ENCODE measurements at regions not wholly inside any gene's neighbourhood (a gene's known extent, or its start where the extent isn't known, plus 50 kb on each side); places are given as distances from the start of the nearest gene placed in this dataset.

DNA sequence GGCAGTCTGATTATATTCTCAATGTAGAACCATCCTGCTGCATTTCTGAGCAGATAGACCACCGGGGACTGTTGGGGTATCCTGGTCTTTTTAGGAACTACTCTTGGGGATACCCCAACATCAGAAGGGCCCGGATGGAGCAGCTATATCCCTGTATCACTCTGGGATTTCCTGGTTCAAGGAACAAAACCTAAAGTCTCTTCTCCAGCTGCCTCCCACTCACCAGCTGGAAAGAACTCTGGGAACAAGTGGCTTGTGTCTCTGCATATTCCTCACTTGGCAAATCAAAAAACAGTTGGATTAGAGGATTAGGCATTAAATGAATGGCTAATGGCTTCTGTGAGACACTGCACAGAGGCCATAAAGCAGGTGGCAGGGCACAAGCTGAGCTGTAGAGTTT lies 62.3 kb upstream of the HS3ST2 start:
- no peak for DNase-seq (ENCODE audit: low read depth in 6 of 9, low spot score in 9 of 9)
- WGBS: 93% methylated on average over 2 of the region's 2 CpGs
- H3K9me3 ChIP-seq (ENCODE audit: control insufficient read depth in 2 of 2, insufficient read depth in 1 of 2, low read length in 1 of 2): no peaks in the 10 kb centered on the region

DNA sequence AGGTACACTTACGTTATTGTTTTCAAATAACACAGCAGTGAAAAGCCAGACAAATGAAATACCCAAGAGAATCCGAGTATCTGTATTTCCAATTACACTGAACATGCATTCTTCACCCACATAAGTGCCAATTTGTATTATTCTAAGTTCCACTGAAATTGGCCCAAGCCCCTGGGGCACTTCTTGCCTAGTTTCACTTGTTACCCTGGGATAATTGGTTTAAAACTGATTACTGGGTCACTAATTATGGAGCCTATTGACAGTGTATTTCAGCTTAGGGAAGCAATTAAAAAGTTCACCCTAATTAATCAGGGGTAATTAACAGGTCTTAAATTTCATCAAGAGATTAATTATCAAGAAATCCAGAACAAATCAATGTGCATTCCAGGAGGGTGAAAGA lies 60.5 kb upstream of the HS3ST2 start:
- H3K27ac ChIP-seq (ENCODE audit: low read depth in 1 of 2, low read length in 1 of 2): no peak overlapping the region

More for the DNA sequence above, 62.3 kb upstream of the HS3ST2 start:
- Histone ChIP-seq H3K27me3 (ENCODE audit: control insufficient read depth in 2 of 2, insufficient read depth in 1 of 2, low read length in 1 of 2) (no peaks in the 10 kb centered on the region), H3K27ac (ENCODE audit: low read depth in 1 of 2, low read length in 1 of 2) (no peak overlapping the region), H3K4me3 (ENCODE audit: low read length in 2 of 2) (no peak overlapping the region), H3K36me3 (ENCODE audit: control insufficient read depth in 2 of 2, insufficient read depth in 2 of 2, low read length in 1 of 2) (no peaks in the 10 kb centered on the region), H3K4me1 (ENCODE audit: control insufficient read depth in 2 of 2, insufficient read depth in 2 of 2, low read length in 2 of 2) (no peaks in the 10 kb centered on the region)

DNA sequence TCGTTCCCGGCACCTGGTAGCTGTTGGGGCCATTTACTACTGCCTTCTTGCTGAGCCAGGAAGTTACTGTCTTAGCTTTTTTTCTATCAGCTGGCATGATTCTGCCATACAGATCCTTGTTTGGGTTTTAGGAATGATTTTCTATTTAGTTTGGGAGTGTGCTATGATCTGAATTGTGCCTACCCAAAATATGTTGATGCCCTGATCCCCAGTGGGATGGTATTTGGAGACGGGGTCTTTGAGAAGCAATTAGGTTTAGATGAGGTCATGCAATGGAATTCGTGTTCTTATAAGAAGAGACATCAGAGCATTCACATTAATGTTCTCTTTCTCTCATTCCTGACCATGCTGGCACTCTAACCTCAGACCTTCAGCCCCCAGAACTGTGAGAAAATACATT lies 59.4 kb upstream of the HS3ST2 start:
- no peaks in the 10 kb centered on the region for H3K4me1 ChIP-seq (ENCODE audit: control insufficient read depth in 2 of 2, insufficient read depth in 2 of 2, low read length in 2 of 2)
- H3K27ac ChIP-seq (ENCODE audit: low read depth in 1 of 2, low read length in 1 of 2): no peak overlapping the region

More for the DNA sequence above, 60.5 kb upstream of the HS3ST2 start:
- Histone ChIP-seq H3K27me3 (ENCODE audit: control insufficient read depth in 2 of 2, insufficient read depth in 1 of 2, low read length in 1 of 2) (no peaks in the 10 kb centered on the region), H3K4me3 (ENCODE audit: low read length in 2 of 2) (no peak overlapping the region), H3K36me3 (ENCODE audit: control insufficient read depth in 2 of 2, insufficient read depth in 2 of 2, low read length in 1 of 2) (no peaks in the 10 kb centered on the region), H3K4me1 (ENCODE audit: control insufficient read depth in 2 of 2, insufficient read depth in 2 of 2, low read length in 2 of 2) (no peaks in the 10 kb centered on the region), H3K9me3 (ENCODE audit: control insufficient read depth in 2 of 2, insufficient read depth in 1 of 2, low read length in 1 of 2) (no peaks in the 10 kb centered on the region)
- WGBS: 74% methylated on average over 2 of the region's 2 CpGs
- DNase-seq (ENCODE audit: low read depth in 6 of 9, low spot score in 9 of 9): no peak

DNA sequence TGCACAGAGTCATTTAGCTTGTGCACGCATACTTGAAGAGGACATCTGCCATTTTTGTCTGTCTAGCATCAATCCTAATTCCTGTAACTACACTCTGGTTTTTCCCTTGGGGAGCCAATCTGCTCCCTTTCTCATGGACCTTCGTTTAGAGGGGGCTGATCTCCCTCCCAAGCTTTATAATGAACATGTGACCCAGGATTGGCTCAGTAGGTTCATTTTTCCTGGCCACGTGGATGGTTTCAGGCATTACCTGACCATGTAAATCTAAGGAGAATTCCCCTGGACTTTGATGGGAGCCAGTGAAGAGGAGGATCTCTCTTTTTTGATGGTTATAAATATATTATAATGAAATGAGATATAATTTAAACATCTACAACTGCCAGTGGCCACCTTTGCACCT lies 56.8 kb upstream of the HS3ST2 start:
- no peaks in the 10 kb centered on the region for H3K27me3 ChIP-seq (ENCODE audit: control insufficient read depth in 2 of 2, insufficient read depth in 1 of 2, low read length in 1 of 2)
- H3K27ac ChIP-seq (ENCODE audit: low read depth in 1 of 2, low read length in 1 of 2): no peak overlapping the region
- no peaks in the 10 kb centered on the region for H3K36me3 ChIP-seq (ENCODE audit: control insufficient read depth in 2 of 2, insufficient read depth in 2 of 2, low read length in 1 of 2)
- no peaks in the 10 kb centered on the region for H3K4me1 ChIP-seq (ENCODE audit: control insufficient read depth in 2 of 2, insufficient read depth in 2 of 2, low read length in 2 of 2)
- 73% methylated on average over 3 of the region's 3 CpGs for WGBS
- H3K4me3 ChIP-seq (ENCODE audit: low read length in 2 of 2): no peak overlapping the region
- H3K9me3 ChIP-seq (ENCODE audit: control insufficient read depth in 2 of 2, insufficient read depth in 1 of 2, low read length in 1 of 2): no peaks in the 10 kb centered on the region
- no peak for DNase-seq (ENCODE audit: low read depth in 6 of 9, low spot score in 9 of 9)

More for the DNA sequence above, 59.4 kb upstream of the HS3ST2 start:
- DNase-seq (ENCODE audit: low read depth in 6 of 9, low spot score in 9 of 9): no peak
- H3K4me3 ChIP-seq (ENCODE audit: low read length in 2 of 2): no peak overlapping the region
- no peaks in the 10 kb centered on the region for H3K9me3 ChIP-seq (ENCODE audit: control insufficient read depth in 2 of 2, insufficient read depth in 1 of 2, low read length in 1 of 2)
- WGBS: 89% methylated on average over 4 of the region's 4 CpGs
- H3K27me3 ChIP-seq (ENCODE audit: control insufficient read depth in 2 of 2, insufficient read depth in 1 of 2, low read length in 1 of 2): no peaks in the 10 kb centered on the region
- no peaks in the 10 kb centered on the region for H3K36me3 ChIP-seq (ENCODE audit: control insufficient read depth in 2 of 2, insufficient read depth in 2 of 2, low read length in 1 of 2)

DNA sequence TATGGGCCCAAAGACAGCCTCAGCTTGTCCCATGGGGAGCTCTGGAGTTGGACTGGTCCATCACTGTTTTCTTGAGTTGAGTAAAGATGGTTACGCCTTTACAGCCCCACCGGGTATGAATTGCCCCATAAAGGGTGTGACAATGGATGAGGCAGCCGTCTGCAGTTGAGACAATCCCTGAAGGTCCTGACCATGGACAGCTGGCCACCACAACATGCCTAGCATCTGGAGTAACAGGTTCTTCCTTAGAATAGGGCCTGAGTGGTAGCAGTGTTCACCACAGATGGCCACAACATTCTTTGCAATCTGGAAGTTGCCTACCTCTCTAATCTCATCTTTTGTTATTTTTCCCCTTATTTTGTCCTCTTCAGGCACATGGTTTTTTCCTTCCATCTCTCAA lies 51.5 kb upstream of the HS3ST2 start:
- Histone ChIP-seq H3K9me3 (ENCODE audit: control insufficient read depth in 2 of 2, insufficient read depth in 1 of 2, low read length in 1 of 2) (no peaks in the 10 kb centered on the region), H3K4me3 (ENCODE audit: low read length in 2 of 2) (no peak overlapping the region), H3K27ac (ENCODE audit: low read depth in 1 of 2, low read length in 1 of 2) (no peak overlapping the region), H3K27me3 (ENCODE audit: control insufficient read depth in 2 of 2, insufficient read depth in 1 of 2, low read length in 1 of 2) (no peaks in the 10 kb centered on the region), H3K36me3 (ENCODE audit: control insufficient read depth in 2 of 2, insufficient read depth in 2 of 2, low read length in 1 of 2) (no peaks in the 10 kb centered on the region), H3K4me1 (ENCODE audit: control insufficient read depth in 2 of 2, insufficient read depth in 2 of 2, low read length in 2 of 2) (no peaks in the 10 kb centered on the region)
- 96% methylated on average over 3 of the region's 3 CpGs for WGBS
- no peak for DNase-seq (ENCODE audit: low read depth in 6 of 9, low spot score in 9 of 9)

DNA sequence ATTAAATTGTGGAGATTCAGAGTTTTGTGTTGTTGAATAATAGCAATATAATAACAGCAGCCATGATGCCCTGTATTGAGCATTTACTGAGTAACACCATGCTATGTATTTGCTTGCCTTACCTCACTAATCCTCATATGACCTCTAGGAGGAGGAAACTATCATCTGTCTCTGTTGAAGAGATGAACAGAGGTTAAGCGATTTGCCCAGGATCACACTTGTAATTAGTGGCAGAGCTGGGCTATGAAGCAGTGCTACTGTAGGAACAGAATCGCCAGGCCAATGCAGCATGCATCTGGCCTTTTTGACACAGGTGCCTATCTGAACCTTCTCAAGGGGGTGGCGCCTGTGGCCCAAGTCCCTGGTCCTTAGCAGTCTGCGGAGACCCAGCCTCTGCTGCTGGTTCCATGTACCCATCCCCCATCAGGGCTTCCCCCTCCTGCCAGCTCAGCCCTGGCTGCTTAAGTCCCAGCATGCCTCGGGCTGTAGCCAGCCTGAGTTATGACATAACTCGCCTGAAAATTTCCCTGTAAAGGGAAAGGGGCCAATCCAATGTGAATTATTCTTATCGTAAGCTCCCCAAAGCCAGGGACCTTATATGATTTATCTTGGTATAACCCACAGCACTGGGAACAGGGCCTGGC lies 50.4 kb upstream of the HS3ST2 start:
- Histone ChIP-seq H3K27me3 (ENCODE audit: control insufficient read depth in 2 of 2, insufficient read depth in 1 of 2, low read length in 1 of 2) (no peaks in the 10 kb centered on the region), H3K27ac (ENCODE audit: low read depth in 1 of 2, low read length in 1 of 2) (no peak overlapping the region)
- 76% methylated on average over 7 of the region's 7 CpGs for WGBS

More for the DNA sequence above, 50.4 kb upstream of the HS3ST2 start:
- no peak for DNase-seq (ENCODE audit: low read depth in 6 of 9, low spot score in 9 of 9)
- Histone ChIP-seq H3K36me3 (ENCODE audit: control insufficient read depth in 2 of 2, insufficient read depth in 2 of 2, low read length in 1 of 2) (no peaks in the 10 kb centered on the region), H3K4me1 (ENCODE audit: control insufficient read depth in 2 of 2, insufficient read depth in 2 of 2, low read length in 2 of 2) (no peaks in the 10 kb centered on the region), H3K9me3 (ENCODE audit: control insufficient read depth in 2 of 2, insufficient read depth in 1 of 2, low read length in 1 of 2) (no peaks in the 10 kb centered on the region), H3K4me3 (ENCODE audit: low read length in 2 of 2) (no peak overlapping the region)
